HEK293 (cell line): ENCODE measurements at regions not wholly inside any gene's neighbourhood (a gene's known extent, or its start where the extent isn't known, plus 50 kb on each side); places are given as distances from the start of the nearest gene placed in this dataset.
A peak's percentile ranks its signal among the peaks of the same experiment; 100 is the strongest.

Experiments
- CTCF ChIA-PET: fragments of 350-600 bp; formaldehyde crosslinking; extraction: SDS; loops from one replicate; lab custom pipeline; 2021; ENCODE audit warnings: antibody characterized with exemption; lab: Yijun Ruan, JAX
- POLR2A ChIA-PET: fragments of 300-600 bp; formaldehyde crosslinking; extraction: SDS; loops from one replicate; lab custom pipeline; 2020; ENCODE audit warnings: antibody characterized with exemption, inconsistent platforms; lab: Yijun Ruan, JAX
- H3K27ac ChIP-seq: fragments of 200-500 bp; sonication (Bioruptor generic); 2 replicates; pipeline ENCODE4 v1.5.1; 2014; ENCODE audit warnings: low read depth, low read length, control low read depth, inconsistent platforms; ENCODE audit errors: extremely low read depth
- H3K36me3 ChIP-seq, 2 experiments: fragments of 200-500 bp in 1 of 2; sonication (Bioruptor generic) in 1 of 2; 1 replicate in 1 of 2; 2 replicates in 1 of 2; pipeline ENCODE4 v1.5.1; 2014 to 2017; ENCODE audit warnings: inconsistent platforms in 2 of 2, low read length in 2 of 2; ENCODE audit not compliant: control insufficient read depth in 2 of 2, insufficient read depth in 1 of 2
- H3K4me1 ChIP-seq: fragments of 200-500 bp; sonication (Bioruptor generic); 2 replicates; pipeline ENCODE4 v1.5.1; 2014; ENCODE audit warnings: mild to moderate bottlenecking, low read length, inconsistent platforms; ENCODE audit not compliant: control insufficient read depth, insufficient read depth
- H3K4me3 ChIP-seq: 2 replicates; pipeline ENCODE4 v1.5.1; 2011; ENCODE audit warnings: low read depth, mild to moderate bottlenecking, control low read depth, low read length, moderate library complexity
- H3K9me3 ChIP-seq: fragments of 200-500 bp; sonication (Bioruptor generic); 2 replicates; pipeline ENCODE4 v1.5.1; 2014; ENCODE audit warnings: low read depth, low read length, inconsistent platforms; ENCODE audit not compliant: control insufficient read depth, insufficient read depth
- GLIS2 ChIP-seq: fragments of 450-650 bp; formaldehyde crosslinking; IDR thresholded peaks from 2 replicates; pipeline ENCODE4 v1.5.1; 2016; ENCODE audit warnings: missing biosample characterization, missing genetic modification characterization
- KLF10 ChIP-seq: fragments of 450-650 bp; IDR thresholded peaks from 2 replicates; pipeline ENCODE4 v1.5.1; 2018; ENCODE audit warnings: missing biosample characterization, mild to moderate bottlenecking, missing genetic modification characterization
- SCRT1 ChIP-seq: fragments of 450-650 bp; formaldehyde crosslinking; IDR thresholded peaks from 2 replicates; pipeline ENCODE4 v1.5.1; 2016; ENCODE audit warnings: missing biosample characterization, missing genetic modification characterization, borderline replicate concordance
- SP3 ChIP-seq: fragments of 450-650 bp; formaldehyde crosslinking; IDR thresholded peaks from 2 replicates; pipeline ENCODE4 v1.5.1; 2016; ENCODE audit warnings: missing biosample characterization, missing genetic modification characterization
- YY1 ChIP-seq: fragments of 450-650 bp; formaldehyde crosslinking; IDR thresholded peaks from 2 replicates; pipeline ENCODE4 v1.5.1; 2018; ENCODE audit warnings: missing biosample characterization, missing genetic modification characterization
- YY2 ChIP-seq: fragments of 450-650 bp; formaldehyde crosslinking; IDR thresholded peaks from 2 replicates; pipeline ENCODE4 v1.5.1; 2016; ENCODE audit warnings: missing biosample characterization, missing genetic modification characterization
- ZBTB20 ChIP-seq: fragments of 450-650 bp; formaldehyde crosslinking; IDR thresholded peaks from 2 replicates; pipeline ENCODE4 v1.5.1; 2016; ENCODE audit warnings: missing biosample characterization, missing genetic modification characterization
- ZBTB48 ChIP-seq: fragments of 450-650 bp; formaldehyde crosslinking; IDR thresholded peaks from 2 replicates; pipeline ENCODE4 v1.5.1; 2016; ENCODE audit warnings: missing biosample characterization, missing genetic modification characterization
- ZEB2 ChIP-seq: fragments of 450-650 bp; formaldehyde crosslinking; IDR thresholded peaks from 2 replicates; pipeline ENCODE4 v1.5.1; 2016; ENCODE audit warnings: missing biosample characterization, missing genetic modification characterization
- ZNF114 ChIP-seq: fragments of 450-650 bp; formaldehyde crosslinking; IDR thresholded peaks from 2 replicates; pipeline ENCODE4 v1.5.0; 2017; ENCODE audit warnings: missing biosample characterization, missing genetic modification characterization
- ZNF24 ChIP-seq: fragments of 450-650 bp; formaldehyde crosslinking; IDR thresholded peaks from 2 replicates; pipeline ENCODE4 v1.5.1; 2016; ENCODE audit warnings: missing biosample characterization, missing genetic modification characterization
- ZNF274 ChIP-seq, 2 experiments: fragments of 200-500 bp in 1 of 2; fragments of 450-650 bp in 1 of 2; sonication (Bioruptor generic) in 1 of 2; formaldehyde crosslinking in 1 of 2; IDR thresholded peaks; 2 replicates each; pipeline versions ENCODE4 v1.5.1 to v1.6.1; 2014 to 2016; ENCODE audit warnings: borderline replicate concordance in 1 of 2, inconsistent platforms in 1 of 2, low read length in 1 of 2, missing biosample characterization in 1 of 2, missing genetic modification characterization in 1 of 2
- ZNF292 ChIP-seq: fragments of 450-650 bp; formaldehyde crosslinking; IDR thresholded peaks from 2 replicates; pipeline ENCODE4 v1.5.1; 2016; ENCODE audit warnings: low read depth, missing biosample characterization, missing genetic modification characterization, borderline replicate concordance
- ZNF654 ChIP-seq: fragments of 450-650 bp; formaldehyde crosslinking; IDR thresholded peaks from 2 replicates; pipeline ENCODE4 v1.5.1; 2016; ENCODE audit warnings: low read depth, missing biosample characterization, missing genetic modification characterization
- ZNF791 ChIP-seq: fragments of 450-650 bp; formaldehyde crosslinking; IDR thresholded peaks from 2 replicates; pipeline ENCODE4 v1.5.1; 2016; ENCODE audit warnings: missing biosample characterization, missing genetic modification characterization
- ZXDB ChIP-seq: fragments of 450-650 bp; formaldehyde crosslinking; IDR thresholded peaks from 2 replicates; pipeline ENCODE4 v1.5.1; 2016; ENCODE audit warnings: missing biosample characterization, missing genetic modification characterization
- TF ChIP-seq, protein P1 (sequence below): fragments of 450-650 bp; formaldehyde crosslinking; IDR thresholded peaks from 2 replicates; pipeline ENCODE4; 2016; ENCODE audit warnings: missing biosample characterization, missing genetic modification characterization
- TF ChIP-seq, protein P2 (sequence below): fragments of 450-650 bp; formaldehyde crosslinking; IDR thresholded peaks from 2 replicates; pipeline ENCODE4 v1.5.1; 2016; ENCODE audit warnings: missing biosample characterization, missing genetic modification characterization
- TF ChIP-seq, protein P3 (sequence below): fragments of 450-650 bp; formaldehyde crosslinking; IDR thresholded peaks from 2 replicates; pipeline ENCODE4 v1.5.1; 2016; ENCODE audit warnings: missing biosample characterization, missing genetic modification characterization
- TF ChIP-seq, protein P4 (sequence below): fragments of 450-650 bp; formaldehyde crosslinking; IDR thresholded peaks from 2 replicates; pipeline ENCODE4 v1.5.1; 2016; ENCODE audit warnings: missing biosample characterization, missing genetic modification characterization, low read depth

DNA sequence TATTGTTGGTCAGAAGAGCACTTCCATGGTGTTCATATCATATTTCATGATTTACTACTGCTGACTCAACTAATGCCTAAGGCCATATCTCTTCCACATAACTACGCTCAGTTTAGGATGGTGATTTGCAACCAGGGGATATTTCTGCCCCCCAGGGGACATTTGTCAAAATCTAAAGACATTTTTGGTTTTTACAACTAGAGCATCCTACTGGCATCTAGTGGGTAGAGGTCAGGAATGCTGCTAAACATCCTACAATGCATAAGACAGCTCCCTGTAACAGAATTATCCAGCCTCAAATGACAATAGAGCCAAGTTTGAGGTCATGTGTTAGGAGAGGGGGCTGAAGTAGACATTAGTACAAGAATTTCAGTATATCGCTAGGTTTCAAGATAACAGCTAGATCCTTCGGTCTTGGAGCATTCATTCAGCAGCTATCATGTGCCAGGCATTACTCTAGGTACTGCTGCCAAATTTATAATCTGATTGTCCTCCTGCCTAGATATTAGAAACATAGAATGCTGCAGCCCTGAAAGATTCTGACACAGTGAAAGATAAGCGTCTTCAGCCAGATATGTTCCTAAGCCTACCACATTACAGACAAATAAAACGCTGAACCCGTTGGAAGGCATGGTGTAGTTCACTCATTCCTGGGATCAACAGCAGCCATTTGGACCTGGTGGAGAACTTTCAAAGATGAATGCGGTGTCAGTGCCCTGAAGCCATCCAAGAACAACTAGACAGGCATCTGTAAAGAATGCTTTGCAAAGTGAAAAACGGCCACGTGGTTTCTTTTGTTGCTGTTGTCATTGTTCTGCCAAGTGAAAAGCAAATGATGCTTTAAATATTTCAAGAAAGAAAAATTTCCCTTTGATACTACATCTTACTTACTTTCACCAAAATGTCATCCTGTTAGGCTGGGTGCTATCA, 55.5 kb upstream of the FST start (continued):
- TF ChIP-seq, protein P1, sequence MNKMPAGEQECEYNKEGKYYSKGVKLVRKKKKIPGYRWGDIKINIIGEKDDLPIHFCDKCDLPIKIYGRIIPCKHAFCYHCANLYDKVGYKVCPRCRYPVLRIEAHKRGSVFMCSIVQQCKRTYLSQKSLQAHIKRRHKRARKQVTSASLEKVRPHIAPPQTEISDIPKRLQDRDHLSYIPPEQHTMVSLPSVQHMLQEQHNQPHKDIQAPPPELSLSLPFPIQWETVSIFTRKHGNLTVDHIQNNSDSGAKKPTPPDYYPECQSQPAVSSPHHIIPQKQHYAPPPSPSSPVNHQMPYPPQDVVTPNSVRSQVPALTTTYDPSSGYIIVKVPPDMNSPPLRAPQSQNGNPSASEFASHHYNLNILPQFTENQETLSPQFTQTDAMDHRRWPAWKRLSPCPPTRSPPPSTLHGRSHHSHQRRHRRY, result no peak
- TF ChIP-seq ZNF791 (tag by site-specific recombination) (no peak), SP3 (tag by site-specific recombination) (no peak), ZNF292 (tag by site-specific recombination) (no peak), ZEB2 (tag by site-specific recombination) (no peak), GLIS2 (tag by site-specific recombination) (no peak)

DNA sequence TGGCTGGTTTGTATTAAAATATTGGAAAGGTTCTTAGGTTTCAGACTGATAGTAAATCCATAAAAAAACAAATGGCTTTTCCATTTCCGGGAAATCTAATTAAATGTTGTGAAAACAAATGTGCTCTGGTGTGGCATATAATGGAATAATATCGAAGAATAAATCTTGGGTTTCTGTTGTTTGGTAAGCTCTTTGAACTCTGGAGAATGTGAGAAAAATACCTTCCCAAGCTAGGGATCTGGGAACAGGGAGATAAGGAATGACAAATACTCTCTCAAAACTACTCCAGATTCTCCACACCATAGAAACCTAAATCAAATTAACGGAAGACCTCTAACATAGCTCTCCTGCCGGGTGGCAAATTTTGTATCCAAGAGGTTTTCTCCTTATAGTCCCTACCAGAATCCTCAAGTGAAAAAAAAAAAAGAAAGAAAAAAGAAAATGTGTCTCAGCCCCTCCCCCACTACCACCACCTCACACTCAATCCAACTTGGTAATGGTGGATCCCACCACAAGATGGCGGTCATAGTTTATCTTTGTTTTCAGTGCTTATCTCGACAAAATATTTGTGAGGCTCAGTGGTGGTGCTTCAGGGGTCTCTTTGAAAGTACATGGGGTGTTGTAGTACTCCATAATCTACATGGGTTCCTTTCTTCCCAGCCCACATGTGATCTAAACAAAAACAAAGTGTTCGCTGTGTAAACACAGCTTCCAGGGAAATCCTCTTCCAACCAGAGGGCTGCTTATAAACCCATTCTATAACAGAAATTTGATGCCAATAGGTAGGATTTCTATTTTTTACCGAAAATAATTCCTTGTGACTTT, 54.5 kb upstream of the FST start:
- peak; percentile 24; the same call in 1 of the 2 replicates for TF ChIP-seq YY1
- TF ChIP-seq ZXDB (tag by site-specific recombination), result peak; percentile 36; the same call in 1 of the 2 replicates
- peak; percentile 56; the same call in 1 of the 2 replicates for TF ChIP-seq YY2 (tag by site-specific recombination)
- no peak for TF ChIP-seq KLF10 (tag by site-specific recombination)
- TF ChIP-seq ZNF24 (tag by site-specific recombination), result no peak
- peak; percentile 83 for TF ChIP-seq ZNF654 (tag by site-specific recombination)
- no peak for TF ChIP-seq ZNF114 (tag by site-specific recombination)
- peak; percentile 63 for TF ChIP-seq ZBTB20 (tag by site-specific recombination)
- TF ChIP-seq ZBTB48, result no peak
- TF ChIP-seq, protein P2, sequence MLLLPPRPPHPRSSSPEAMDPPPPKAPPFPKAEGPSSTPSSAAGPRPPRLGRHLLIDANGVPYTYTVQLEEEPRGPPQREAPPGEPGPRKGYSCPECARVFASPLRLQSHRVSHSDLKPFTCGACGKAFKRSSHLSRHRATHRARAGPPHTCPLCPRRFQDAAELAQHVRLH, result no peak
- no peak for TF ChIP-seq ZNF274 (IDR thresholded peaks at IDR 0.05; ENCODE audit: low read length)
- no peak for TF ChIP-seq ZNF274 (tag by site-specific recombination; IDR thresholded peaks at IDR 0.05; ENCODE audit: borderline replicate concordance)
- no peak for TF ChIP-seq SCRT1 (tag by site-specific recombination)
- TF ChIP-seq, protein P3, sequence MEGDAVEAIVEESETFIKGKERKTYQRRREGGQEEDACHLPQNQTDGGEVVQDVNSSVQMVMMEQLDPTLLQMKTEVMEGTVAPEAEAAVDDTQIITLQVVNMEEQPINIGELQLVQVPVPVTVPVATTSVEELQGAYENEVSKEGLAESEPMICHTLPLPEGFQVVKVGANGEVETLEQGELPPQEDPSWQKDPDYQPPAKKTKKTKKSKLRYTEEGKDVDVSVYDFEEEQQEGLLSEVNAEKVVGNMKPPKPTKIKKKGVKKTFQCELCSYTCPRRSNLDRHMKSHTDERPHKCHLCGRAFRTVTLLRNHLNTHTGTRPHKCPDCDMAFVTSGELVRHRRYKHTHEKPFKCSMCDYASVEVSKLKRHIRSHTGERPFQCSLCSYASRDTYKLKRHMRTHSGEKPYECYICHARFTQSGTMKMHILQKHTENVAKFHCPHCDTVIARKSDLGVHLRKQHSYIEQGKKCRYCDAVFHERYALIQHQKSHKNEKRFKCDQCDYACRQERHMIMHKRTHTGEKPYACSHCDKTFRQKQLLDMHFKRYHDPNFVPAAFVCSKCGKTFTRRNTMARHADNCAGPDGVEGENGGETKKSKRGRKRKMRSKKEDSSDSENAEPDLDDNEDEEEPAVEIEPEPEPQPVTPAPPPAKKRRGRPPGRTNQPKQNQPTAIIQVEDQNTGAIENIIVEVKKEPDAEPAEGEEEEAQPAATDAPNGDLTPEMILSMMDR (tag by site-specific recombination), result peak; percentile 59
- TF ChIP-seq, protein P4, sequence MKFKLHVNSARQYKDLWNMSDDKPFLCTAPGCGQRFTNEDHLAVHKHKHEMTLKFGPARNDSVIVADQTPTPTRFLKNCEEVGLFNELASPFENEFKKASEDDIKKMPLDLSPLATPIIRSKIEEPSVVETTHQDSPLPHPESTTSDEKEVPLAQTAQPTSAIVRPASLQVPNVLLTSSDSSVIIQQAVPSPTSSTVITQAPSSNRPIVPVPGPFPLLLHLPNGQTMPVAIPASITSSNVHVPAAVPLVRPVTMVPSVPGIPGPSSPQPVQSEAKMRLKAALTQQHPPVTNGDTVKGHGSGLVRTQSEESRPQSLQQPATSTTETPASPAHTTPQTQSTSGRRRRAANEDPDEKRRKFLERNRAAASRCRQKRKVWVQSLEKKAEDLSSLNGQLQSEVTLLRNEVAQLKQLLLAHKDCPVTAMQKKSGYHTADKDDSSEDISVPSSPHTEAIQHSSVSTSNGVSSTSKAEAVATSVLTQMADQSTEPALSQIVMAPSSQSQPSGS (tag by site-specific recombination), result no peak
- TF ChIP-seq, all 188 proteins: peak for 6
- Histone ChIP-seq H3K27ac (no peak overlapping the region), H3K36me3 (no peaks in the 10 kb centered on the region), H3K4me1 (peaks cover 4% of the 10 kb centered on the region; the same call in 1 of the 2 replicates), H3K9me3 (no peaks in the 10 kb centered on the region), H3K4me3 (no peak overlapping the region)
- ChIA-PET POLR2A (no interaction called here), CTCF (interaction anchor here (0.6 to 2.2 kb wide), 9 partner anchors 9 to 809 kb away, joined by 3 to 7 read pairs (median 3); no protein-coding TSS in a partner anchor)
